ENCODE measurements at regions not wholly inside any gene's neighbourhood (a gene's known extent, or its start where the extent isn't known, plus 50 kb on each side); places are given as distances from the start of the nearest gene placed in this dataset.

DNA sequence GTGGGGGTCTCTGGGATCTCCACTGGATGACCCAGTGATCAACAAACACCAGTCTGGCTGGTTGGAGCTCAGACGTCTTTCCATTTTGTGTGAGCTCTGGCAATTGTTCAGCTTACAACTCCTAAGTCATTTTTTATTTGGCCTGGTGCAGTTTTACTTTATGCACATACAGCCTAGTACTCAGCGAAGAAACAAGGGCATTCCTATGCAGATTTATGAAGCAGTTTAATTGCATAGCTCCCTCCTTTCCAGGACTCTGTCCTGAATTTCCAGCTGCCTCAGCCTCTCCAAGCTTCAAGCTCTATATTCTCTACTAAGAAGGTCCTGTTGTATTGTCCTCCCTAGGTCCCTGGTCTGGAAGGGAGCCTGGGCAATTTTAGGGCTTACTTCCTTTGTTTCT, 145.6 kb upstream of the GALNT17 start:
- H3K9me1 ChIP-seq (replicated peaks; ENCODE audit: control insufficient read depth, extremely low read depth, insufficient read depth, low read length), result no peaks in the 10 kb centered on the region
- BruUV-seq (replicated peaks), result no TSS peak
- FAIRE-seq, result no peak

More for the DNA sequence above, 145.6 kb upstream of the GALNT17 start:
- Histone ChIP-seq H3K27me3 (ENCODE audit: control insufficient read depth in 2 of 2, insufficient read depth in 2 of 2, low read length in 2 of 2) (no peaks in the 10 kb centered on the region), H3K4me2 (ENCODE audit: insufficient read depth, low read length) (no peak overlapping the region), H3K9ac (replicated peaks; ENCODE audit: extremely low read depth, insufficient read depth, low read length) (no peak overlapping the region), H3K79me2 (ENCODE audit: control insufficient read depth, insufficient read depth, low read length) (no peaks in the 10 kb centered on the region), H3K4me1 (ENCODE audit: control insufficient read depth, extremely low read depth, insufficient read depth, low read length) (no peaks in the 10 kb centered on the region), H2AFZ (ENCODE audit: low read depth, low read length) (no peak overlapping the region), H3K27ac (ENCODE audit: insufficient read depth, low read depth, low read length) (no peak overlapping the region), H3K4me3 (replicated peaks in 1 of 3; ENCODE audit: insufficient read depth in 1 of 3, low read depth in 1 of 3, low read length in 3 of 3) (no peak overlapping the region), H3K36me3 (ENCODE audit: control insufficient read depth in 2 of 2, extremely low read depth in 1 of 2, insufficient read depth in 2 of 2, low read length in 2 of 2) (no peaks in the 10 kb centered on the region), H4K20me1 (replicated peaks; ENCODE audit: control insufficient read depth, extremely low read depth, insufficient read depth, low read length) (no peaks in the 10 kb centered on the region), H3K9me3 (replicated peaks; ENCODE audit: control insufficient read depth, insufficient read depth, low read length) (peaks cover 4% of the 10 kb centered on the region)
- dilution Hi-C loops (cut with MboI; ENCODE audit: extremely low pct_ligation_motif_present, low sequenced_read_pairs) (no loop called here), intact Hi-C loops (cut with micrococcal nuclease) (no loop called here)
- no peak for TF ChIP-seq MYC (IDR thresholded peaks at IDR 0.05; ENCODE audit: low read depth, low read length)
- no peak for TF ChIP-seq POLR2A (IDR thresholded peaks at IDR 0.05; ENCODE audit: low read depth, low read length)
- TF ChIP-seq MAX (IDR thresholded peaks at IDR 0.05; ENCODE audit: insufficient read depth, insufficient read length), result no peak
- no peak for TF ChIP-seq GATA2 (IDR thresholded peaks at IDR 0.05; ENCODE audit: insufficient read depth, insufficient read length, low read depth, low read length)
- TF ChIP-seq JUN (IDR thresholded peaks at IDR 0.05; ENCODE audit: borderline replicate concordance, insufficient read depth, insufficient read length, low read depth), result no peak
- TF ChIP-seq CTCF (IDR thresholded peaks at IDR 0.05; ENCODE audit: extremely low read depth in 1 of 2, insufficient read depth in 1 of 2, low read depth in 1 of 2, low read length in 2 of 2), result no peak
- no peak for TF ChIP-seq EZH2 (IDR thresholded peaks at IDR 0.05; ENCODE audit: borderline replicate concordance, low read depth, low read length, severe bottlenecking)
- no peak for TF ChIP-seq FOS (IDR thresholded peaks at IDR 0.05; ENCODE audit: borderline replicate concordance, insufficient read depth, low read length)
- no peak for TF ChIP-seq POLR2AphosphoS5 (IDR thresholded peaks at IDR 0.05; ENCODE audit: insufficient read depth, low read depth, low read length)
- POLR2A ChIA-PET, result no interaction called here
- CTCF ChIA-PET, result no interaction called here
- no peak for DNase-seq (ENCODE audit: low read depth, low spot score)
